Transverse colon (tissue), 4 donors: ENCODE measurements at regions not wholly inside any gene's neighbourhood (a gene's known extent, or its start where the extent isn't known, plus 50 kb on each side); places are given as distances from the start of the nearest gene placed in this dataset.

Source experiments
- DNase-seq: peaks from one replicate; pipeline ENCODE4 v3.0.0-alpha.2; 2019
- H3K27ac ChIP-seq, 4 donors: fragments of 200-600 bp; sonication (generic); 2 replicates each; pipeline ENCODE4 v1.5.1; 2016 to 2018; ENCODE audit warnings: inconsistent platforms in 4 of 4
- H3K27me3 ChIP-seq: fragments of 200-600 bp; sonication (generic); 2 replicates; pipeline ENCODE4 v1.5.1; 2017; ENCODE audit warnings: inconsistent platforms
- H3K36me3 ChIP-seq, 4 donors: fragments of 200-600 bp; sonication (generic); 2 replicates each; pipeline ENCODE4 v1.5.1; 2017 to 2019; ENCODE audit warnings: inconsistent platforms in 4 of 4
- H3K4me1 ChIP-seq, 4 donors: fragments of 200-600 bp; sonication (generic); 2 replicates each; pipeline ENCODE4 v1.5.1; 2017 to 2020; ENCODE audit warnings: inconsistent platforms in 4 of 4
- H3K4me3 ChIP-seq, 4 donors: fragments of 200-600 bp; sonication (generic); 1 replicate in 1 of 4; 2 replicates in 3 of 4; pipeline versions ENCODE4 v1.5.1 to v1.6.1; 2017 to 2019; ENCODE audit warnings: inconsistent platforms in 4 of 4
- H3K9me3 ChIP-seq, 2 donors: fragments of 200-600 bp; sonication (generic); 2 replicates each; pipeline ENCODE4 v1.5.1; 2017 to 2019; ENCODE audit warnings: inconsistent platforms in 2 of 2
- EP300 ChIP-seq: sonication (generic); formaldehyde crosslinking; IDR thresholded peaks from one replicate; pipeline ENCODE4 v1.6.1; 2017; ENCODE audit warnings: antibody characterized with exemption, low read depth
- POLR2A ChIP-seq: fragments of 450-650 bp; IDR thresholded peaks from one replicate; pipeline ENCODE4 v1.6.1; 2016; ENCODE audit warnings: antibody characterized with exemption, mild to moderate bottlenecking, moderate library complexity
- POLR2AphosphoS5 ChIP-seq, 3 donors: sonication (generic); formaldehyde crosslinking; IDR thresholded peaks; one replicate each; pipeline ENCODE4 v1.6.1; 2016; ENCODE audit warnings: antibody characterized with exemption in 3 of 3
- WGBS, 2 donors: methylation state at CpG; one replicate each; pipeline ENCODE4 v1.1.5; 2018; ENCODE audit warnings: low coverage in 1 of 2; 5-methylcytosine and 5-hydroxymethylcytosine counted together
- in situ Hi-C, 4 donors: fragments of 200-750 bp; cut with MboI; loops; one replicate each; pipeline versions ENCODE4 v1.15.0 to v1.15.1; 2017; ENCODE audit warnings: low sequenced_read_pairs in 3 of 4, low pct_ligation_motif_present in 1 of 4, low pct_unique_long_range_greater_than_20kb in 1 of 4
- intact Hi-C: fragments of 100-400 bp; cut with DNase I; formaldehyde crosslinking; loops from one replicate; pipeline ENCODE4 v1.15.1; 2023; ENCODE audit warnings: low total_unique reads
- TF ChIP-seq, protein P1 (sequence below), 5 experiments: fragments of 200-600 bp in 3 of 5; fragments of 450-650 bp in 2 of 5; sonication (generic) in 3 of 5; IDR thresholded peaks; 1 replicate in 2 of 5; 2 replicates in 3 of 5; pipeline ENCODE4 v1.5.1; 2016 to 2017; ENCODE audit warnings: antibody characterized with exemption in 5 of 5, inconsistent platforms in 3 of 5, mild to moderate bottlenecking in 2 of 5, moderate library complexity in 1 of 5

DNA sequence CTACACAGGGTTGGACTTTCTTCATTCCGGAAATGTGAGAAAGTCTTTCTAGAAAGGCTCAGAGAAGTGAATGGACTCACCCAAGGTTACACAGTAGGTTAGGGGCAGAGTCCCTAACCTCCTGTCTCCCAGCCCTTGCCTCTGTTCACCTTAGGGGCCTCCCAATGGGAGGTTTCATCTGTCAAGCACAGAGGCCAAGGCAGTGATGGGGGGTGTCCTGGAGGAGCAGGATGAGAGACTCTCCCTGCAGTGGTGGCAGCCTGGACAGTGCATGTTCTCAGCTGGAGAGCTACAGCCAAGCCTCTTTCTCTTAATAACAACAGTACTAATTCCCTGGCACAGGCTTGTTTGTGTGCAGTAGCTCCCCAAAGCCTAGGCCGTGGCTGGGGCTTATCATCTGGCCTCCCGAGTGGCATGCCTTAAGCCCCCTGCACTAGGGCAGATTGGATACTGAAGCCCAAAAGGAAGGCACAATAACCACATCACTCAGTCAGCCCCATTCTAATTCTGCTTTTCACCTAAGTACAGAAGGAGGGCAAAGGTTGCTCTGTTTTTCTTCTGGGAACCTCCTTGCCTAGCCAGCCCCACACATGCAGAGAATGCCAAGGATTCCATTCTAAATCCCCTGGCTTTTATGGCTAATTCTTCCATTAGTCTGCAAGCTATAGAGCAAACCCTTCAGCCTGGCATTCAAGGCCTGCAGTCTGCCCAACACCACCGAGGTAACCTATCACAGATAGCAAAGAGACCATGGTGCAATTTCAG is 50.2 kb upstream of the XPA start:
- TF ChIP-seq, protein P1, sequence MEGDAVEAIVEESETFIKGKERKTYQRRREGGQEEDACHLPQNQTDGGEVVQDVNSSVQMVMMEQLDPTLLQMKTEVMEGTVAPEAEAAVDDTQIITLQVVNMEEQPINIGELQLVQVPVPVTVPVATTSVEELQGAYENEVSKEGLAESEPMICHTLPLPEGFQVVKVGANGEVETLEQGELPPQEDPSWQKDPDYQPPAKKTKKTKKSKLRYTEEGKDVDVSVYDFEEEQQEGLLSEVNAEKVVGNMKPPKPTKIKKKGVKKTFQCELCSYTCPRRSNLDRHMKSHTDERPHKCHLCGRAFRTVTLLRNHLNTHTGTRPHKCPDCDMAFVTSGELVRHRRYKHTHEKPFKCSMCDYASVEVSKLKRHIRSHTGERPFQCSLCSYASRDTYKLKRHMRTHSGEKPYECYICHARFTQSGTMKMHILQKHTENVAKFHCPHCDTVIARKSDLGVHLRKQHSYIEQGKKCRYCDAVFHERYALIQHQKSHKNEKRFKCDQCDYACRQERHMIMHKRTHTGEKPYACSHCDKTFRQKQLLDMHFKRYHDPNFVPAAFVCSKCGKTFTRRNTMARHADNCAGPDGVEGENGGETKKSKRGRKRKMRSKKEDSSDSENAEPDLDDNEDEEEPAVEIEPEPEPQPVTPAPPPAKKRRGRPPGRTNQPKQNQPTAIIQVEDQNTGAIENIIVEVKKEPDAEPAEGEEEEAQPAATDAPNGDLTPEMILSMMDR (IDR thresholded peaks at IDR 0.05): no peak
- TF ChIP-seq EP300 (no peak), POLR2AphosphoS5 (IDR thresholded peaks at IDR 0.05) (no peak), POLR2A (no peak)
- peaks cover 3 to 5% of the 10 kb centered on the region in 2 donors for H3K9me3 ChIP-seq
- no peaks in the 10 kb centered on the region for H3K36me3 ChIP-seq
- in situ Hi-C loops (no loop called here), intact Hi-C loops (no loop called here)
- no peaks in the 10 kb centered on the region for H3K4me1 ChIP-seq
- no peak for DNase-seq
- no peak overlapping the region for H3K4me3 ChIP-seq
- no peak overlapping the region for H3K27ac ChIP-seq
- WGBS, 2 donors: 71% methylated on average over 4 of the region's 4 CpGs
- H3K27me3 ChIP-seq: peaks cover 29% of the 10 kb centered on the region

DNA sequence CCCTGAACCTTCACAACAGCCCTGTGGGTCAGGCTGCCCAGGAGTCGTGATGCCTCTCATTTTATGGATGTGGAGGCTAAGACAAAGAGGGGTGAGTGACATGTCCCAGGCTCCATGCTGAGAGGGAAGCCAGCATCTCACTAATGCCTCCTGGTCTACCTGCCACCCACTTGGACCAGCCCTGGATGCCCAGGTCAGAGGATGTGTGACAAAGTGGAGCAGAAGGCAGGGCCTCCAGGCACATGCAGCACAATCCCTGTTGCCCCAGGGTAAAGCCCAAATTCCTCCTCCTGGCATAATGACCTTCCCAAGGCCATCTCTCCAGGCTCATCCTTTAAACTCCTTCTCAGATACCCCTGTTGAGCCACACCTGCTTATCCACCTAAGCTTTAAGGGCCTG is 51.4 kb upstream of the XPA start:
- H3K36me3 ChIP-seq: no peaks in the 10 kb centered on the region
- DNase-seq: no peak
- no peak for TF ChIP-seq EP300
- peaks cover 22% of the 10 kb centered on the region for H3K27me3 ChIP-seq
- no peaks in the 10 kb centered on the region for H3K4me1 ChIP-seq
- in situ Hi-C loops (no loop called here), intact Hi-C loops (no loop called here)
- 36% methylated on average over 1 of the region's 1 CpG; no CpG with 5 or more reads in 1 of the 2 donors for WGBS, 2 donors
- H3K9me3 ChIP-seq: no peaks in the 10 kb centered on the region
- no peak overlapping the region for H3K4me3 ChIP-seq
- no peak overlapping the region for H3K27ac ChIP-seq

DNA sequence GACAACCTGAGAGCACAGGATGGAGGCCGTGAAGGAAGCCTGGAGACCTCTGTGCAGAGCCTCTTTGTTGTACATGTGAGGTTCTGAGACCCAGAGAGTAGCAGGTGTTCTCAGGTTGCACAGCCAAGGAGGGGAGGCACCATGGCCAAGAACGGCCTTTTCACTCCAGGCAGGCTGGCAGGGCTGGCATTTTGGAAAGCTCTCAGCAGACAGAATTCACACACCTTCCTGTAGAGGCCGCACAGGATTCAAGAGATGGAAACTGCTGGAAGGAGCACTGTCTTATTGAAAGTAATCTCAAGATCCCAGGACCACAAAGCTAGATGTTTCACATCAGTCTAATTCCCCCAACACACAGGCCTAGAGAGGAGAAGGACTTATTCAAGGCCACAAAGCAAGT is 52.8 kb upstream of the XPA start:
- 83% methylated on average over 3 of the region's 3 CpGs; no CpG with 5 or more reads in 1 of the 2 donors for WGBS, 2 donors

DNA sequence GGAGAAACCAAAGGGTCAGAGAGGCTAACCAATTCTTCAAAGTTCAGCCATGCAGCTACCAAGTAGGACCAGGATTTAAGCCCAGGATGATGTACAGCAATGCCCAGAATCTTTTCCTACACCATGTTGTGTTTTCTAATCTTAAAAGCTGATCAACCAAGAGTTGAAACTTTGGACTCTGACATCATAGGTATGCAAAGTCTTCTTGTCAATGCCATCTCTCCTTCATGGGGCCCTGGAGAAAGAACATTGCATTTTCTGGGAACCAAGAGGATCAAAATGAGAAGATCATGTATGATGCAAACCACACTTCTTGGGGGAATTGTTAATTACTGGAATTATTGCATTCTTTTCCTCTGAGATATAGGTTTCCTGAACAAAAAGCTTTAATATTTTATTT is 54.4 kb upstream of the XPA start:
- in situ Hi-C loops (no loop called here), intact Hi-C loops (no loop called here)
- Histone ChIP-seq H3K36me3 (no peaks in the 10 kb centered on the region), H3K4me3 (no peak overlapping the region), H3K27ac (no peak overlapping the region), H3K4me1 (no peaks in the 10 kb centered on the region), H3K27me3 (no peaks in the 10 kb centered on the region), H3K9me3 (no peaks in the 10 kb centered on the region)
- DNase-seq: no peak
- TF ChIP-seq POLR2A (no peak), EP300 (no peak)

More for the DNA sequence above, 52.8 kb upstream of the XPA start:
- H3K27me3 ChIP-seq: peaks cover 9% of the 10 kb centered on the region
- intact Hi-C loops (no loop called here), in situ Hi-C loops (no loop called here)
- DNase-seq: no peak
- H3K27ac ChIP-seq: no peak overlapping the region
- H3K4me3 ChIP-seq: no peak overlapping the region
- no peaks in the 10 kb centered on the region for H3K4me1 ChIP-seq
- no peaks in the 10 kb centered on the region for H3K9me3 ChIP-seq
- H3K36me3 ChIP-seq: no peaks in the 10 kb centered on the region
- TF ChIP-seq, protein P1 (IDR thresholded peaks at IDR 0.05): no peak
- TF ChIP-seq EP300 (no peak), POLR2AphosphoS5 (IDR thresholded peaks at IDR 0.05) (no peak), POLR2A (no peak)

DNA sequence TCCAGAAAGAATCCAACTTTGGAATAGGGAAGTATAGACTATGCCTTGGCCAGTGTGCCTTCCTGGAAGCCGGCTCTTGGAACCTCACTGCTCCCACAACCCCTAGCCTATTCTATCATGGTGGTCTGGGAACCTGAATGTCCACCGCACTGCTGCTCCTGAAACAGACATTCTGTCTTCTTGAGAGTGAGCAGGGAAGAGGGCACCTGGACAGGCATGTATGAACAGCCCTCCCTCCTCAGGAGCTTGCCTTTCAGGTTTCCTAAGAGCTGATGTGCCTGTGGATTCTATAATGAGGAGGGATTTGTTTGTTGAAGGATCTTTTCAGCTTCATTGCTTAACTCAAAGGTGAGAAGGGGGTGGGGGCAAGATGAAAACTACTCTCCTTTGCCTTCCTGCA is 55.1 kb upstream of the XPA start:
- DNase-seq: no peak
- 83% methylated on average over 2 of the region's 2 CpGs; no CpG with 5 or more reads in 1 of the 2 donors for WGBS, 2 donors
- in situ Hi-C loops (no loop called here), intact Hi-C loops (no loop called here)
- Histone ChIP-seq H3K4me3 (no peak overlapping the region), H3K9me3 (no peaks in the 10 kb centered on the region), H3K4me1 (no peaks in the 10 kb centered on the region), H3K36me3 (no peaks in the 10 kb centered on the region), H3K27me3 (no peaks in the 10 kb centered on the region), H3K27ac (no peak overlapping the region)
- TF ChIP-seq POLR2AphosphoS5 (IDR thresholded peaks at IDR 0.05): no peak
- TF ChIP-seq, protein P1 (IDR thresholded peaks at IDR 0.05): no peak
- TF ChIP-seq POLR2A: no peak
- no peak for TF ChIP-seq EP300
